ENCODE measurements at regions not wholly inside any gene's neighbourhood (a gene's known extent, or its start where the extent isn't known, plus 50 kb on each side); places are given as distances from the start of the nearest gene placed in this dataset.

DNA sequence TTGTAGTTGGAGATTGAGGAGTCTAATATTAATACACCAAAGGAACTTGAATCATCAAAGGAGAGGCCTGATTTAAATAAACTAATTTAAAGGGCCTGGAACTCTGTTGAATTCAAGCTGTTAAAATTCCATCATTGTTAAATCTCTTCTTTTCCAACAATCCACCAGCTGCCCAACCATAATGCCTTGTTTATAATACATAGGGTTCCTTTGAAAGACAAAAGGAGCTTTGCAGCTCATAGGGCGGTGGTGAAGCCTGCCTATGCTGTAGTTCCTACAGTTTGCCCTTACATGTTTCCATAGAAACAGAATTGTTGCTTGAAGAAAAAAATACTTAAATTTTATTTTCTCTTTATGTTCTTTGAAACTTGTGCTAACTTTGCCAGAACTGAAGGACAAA lies 102.8 kb downstream of the GLUD2 start:
- Histone ChIP-seq H3K9me2 (replicated peaks; ENCODE audit: insufficient read depth) (no peaks in the 10 kb centered on the region), H3K27me3 (no peaks in the 10 kb centered on the region), H3K79me2 (no peaks in the 10 kb centered on the region), H4K20me1 (ENCODE audit: insufficient read depth, poor library complexity, severe bottlenecking) (no peaks in the 10 kb centered on the region), H3K4me3 (no peak overlapping the region), H3K27ac (no peak overlapping the region), H3K9me3 (ENCODE audit: low read depth) (no peaks in the 10 kb centered on the region), H3K4me2 (no peak overlapping the region), H3K4me1 (ENCODE audit: insufficient read depth) (no peaks in the 10 kb centered on the region), H3K36me3 (replicated peaks; ENCODE audit: insufficient read depth, low read depth) (no peaks in the 10 kb centered on the region), H2AFZ (no peak overlapping the region)
- TF ChIP-seq, protein P1, sequence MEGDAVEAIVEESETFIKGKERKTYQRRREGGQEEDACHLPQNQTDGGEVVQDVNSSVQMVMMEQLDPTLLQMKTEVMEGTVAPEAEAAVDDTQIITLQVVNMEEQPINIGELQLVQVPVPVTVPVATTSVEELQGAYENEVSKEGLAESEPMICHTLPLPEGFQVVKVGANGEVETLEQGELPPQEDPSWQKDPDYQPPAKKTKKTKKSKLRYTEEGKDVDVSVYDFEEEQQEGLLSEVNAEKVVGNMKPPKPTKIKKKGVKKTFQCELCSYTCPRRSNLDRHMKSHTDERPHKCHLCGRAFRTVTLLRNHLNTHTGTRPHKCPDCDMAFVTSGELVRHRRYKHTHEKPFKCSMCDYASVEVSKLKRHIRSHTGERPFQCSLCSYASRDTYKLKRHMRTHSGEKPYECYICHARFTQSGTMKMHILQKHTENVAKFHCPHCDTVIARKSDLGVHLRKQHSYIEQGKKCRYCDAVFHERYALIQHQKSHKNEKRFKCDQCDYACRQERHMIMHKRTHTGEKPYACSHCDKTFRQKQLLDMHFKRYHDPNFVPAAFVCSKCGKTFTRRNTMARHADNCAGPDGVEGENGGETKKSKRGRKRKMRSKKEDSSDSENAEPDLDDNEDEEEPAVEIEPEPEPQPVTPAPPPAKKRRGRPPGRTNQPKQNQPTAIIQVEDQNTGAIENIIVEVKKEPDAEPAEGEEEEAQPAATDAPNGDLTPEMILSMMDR (IDR thresholded peaks at IDR 0.05; ENCODE audit: poor library complexity) = no peak
- no peak for TF ChIP-seq EZH2 (IDR thresholded peaks at IDR 0.05; ENCODE audit: borderline replicate concordance)
- no peak for TF ChIP-seq EZH2phosphoT487 (IDR thresholded peaks at IDR 0.05; ENCODE audit: low read depth, severe bottlenecking, unreplicated experiment)
- no peak for DNase-seq (ENCODE audit: low spot score)
- 17% methylated on average over 1 of the region's 1 CpG for WGBS (ENCODE audit: low lambda C conversion rate, missing lambda C conversion rate)

DNA sequence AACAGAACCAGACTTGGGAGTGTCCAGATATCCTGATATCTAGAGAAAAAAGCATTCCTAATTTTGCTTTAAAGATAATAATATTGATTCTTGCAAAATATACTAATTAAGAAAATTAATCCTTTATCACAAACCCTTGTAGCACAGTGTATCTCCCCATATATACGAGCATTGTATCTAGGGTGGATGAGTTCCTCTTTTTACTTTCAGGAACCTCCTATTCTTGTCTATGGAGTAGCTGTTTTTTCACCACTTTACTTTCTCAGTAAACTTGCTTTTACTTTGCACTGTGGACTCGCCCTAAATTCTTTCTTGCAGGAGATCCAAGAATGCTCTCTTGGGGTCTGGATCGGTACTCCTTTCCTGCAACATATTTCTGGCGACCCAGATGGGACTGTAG lies 103.9 kb downstream of the GLUD2 start:
- Histone ChIP-seq H3K79me2 (no peaks in the 10 kb centered on the region), H3K4me3 (no peak overlapping the region), H3K27me3 (no peaks in the 10 kb centered on the region), H3K4me1 (ENCODE audit: insufficient read depth) (no peaks in the 10 kb centered on the region), H2AFZ (no peak overlapping the region), H3K27ac (no peak overlapping the region), H3K36me3 (replicated peaks; ENCODE audit: insufficient read depth, low read depth) (no peaks in the 10 kb centered on the region), H3K9me3 (ENCODE audit: low read depth) (no peaks in the 10 kb centered on the region), H3K9me2 (replicated peaks; ENCODE audit: insufficient read depth) (no peaks in the 10 kb centered on the region), H3K4me2 (no peak overlapping the region), H4K20me1 (ENCODE audit: insufficient read depth, poor library complexity, severe bottlenecking) (no peaks in the 10 kb centered on the region)
- no peak for DNase-seq (ENCODE audit: low spot score)
- 74% methylated on average over 4 of the region's 4 CpGs for WGBS (ENCODE audit: low lambda C conversion rate, missing lambda C conversion rate)
- TF ChIP-seq, protein P1 (IDR thresholded peaks at IDR 0.05; ENCODE audit: poor library complexity) = no peak
- TF ChIP-seq EZH2 (IDR thresholded peaks at IDR 0.05; ENCODE audit: borderline replicate concordance) (no peak), EZH2phosphoT487 (IDR thresholded peaks at IDR 0.05; ENCODE audit: low read depth, severe bottlenecking, unreplicated experiment) (no peak)

DNA sequence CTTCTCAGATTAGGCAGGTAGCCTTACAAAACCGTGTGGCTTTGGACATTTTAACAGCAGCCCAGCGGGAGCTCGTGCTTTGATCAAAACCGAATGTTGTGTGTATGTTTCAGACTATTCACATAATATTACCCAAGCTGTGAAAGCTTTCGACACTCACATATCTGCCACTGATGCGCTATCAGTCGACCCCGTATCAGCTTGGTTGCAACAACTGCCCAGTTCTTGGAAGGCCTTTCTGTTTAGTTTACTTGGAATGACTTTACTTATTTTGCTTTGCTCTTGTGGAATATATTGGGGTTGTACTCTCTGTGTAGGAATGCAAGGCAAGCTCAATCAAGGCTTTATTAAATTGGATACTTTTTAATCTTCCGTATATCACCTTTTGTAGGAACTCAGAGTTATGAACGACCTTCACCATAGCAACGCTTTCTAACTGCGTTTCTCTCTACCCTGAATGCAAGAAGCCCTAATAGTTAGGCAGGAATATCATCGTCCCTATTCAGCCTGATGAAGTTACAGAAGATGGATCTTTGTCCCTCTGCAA lies 107.5 kb downstream of the GLUD2 start:
- Histone ChIP-seq H3K4me2 (no peak overlapping the region), H3K36me3 (replicated peaks; ENCODE audit: insufficient read depth, low read depth) (no peaks in the 10 kb centered on the region), H3K27ac (no peak overlapping the region), H3K79me2 (no peaks in the 10 kb centered on the region), H4K20me1 (ENCODE audit: insufficient read depth, poor library complexity, severe bottlenecking) (no peaks in the 10 kb centered on the region), H2AFZ (no peak overlapping the region), H3K9me2 (replicated peaks; ENCODE audit: insufficient read depth) (no peaks in the 10 kb centered on the region), H3K27me3 (no peaks in the 10 kb centered on the region), H3K9me3 (ENCODE audit: low read depth) (no peaks in the 10 kb centered on the region), H3K4me3 (no peak overlapping the region), H3K4me1 (ENCODE audit: insufficient read depth) (no peaks in the 10 kb centered on the region)
- no peak for DNase-seq (ENCODE audit: low spot score)
- 79% methylated on average over 13 of the region's 13 CpGs for whole genome bisulfite sequencing (ENCODE audit: low lambda C conversion rate, missing lambda C conversion rate)
- TF ChIP-seq EZH2 (IDR thresholded peaks at IDR 0.05; ENCODE audit: borderline replicate concordance) (no peak), EZH2phosphoT487 (IDR thresholded peaks at IDR 0.05; ENCODE audit: low read depth, severe bottlenecking, unreplicated experiment) (no peak)
- TF ChIP-seq, protein P1 (IDR thresholded peaks at IDR 0.05; ENCODE audit: poor library complexity) = no peak

DNA sequence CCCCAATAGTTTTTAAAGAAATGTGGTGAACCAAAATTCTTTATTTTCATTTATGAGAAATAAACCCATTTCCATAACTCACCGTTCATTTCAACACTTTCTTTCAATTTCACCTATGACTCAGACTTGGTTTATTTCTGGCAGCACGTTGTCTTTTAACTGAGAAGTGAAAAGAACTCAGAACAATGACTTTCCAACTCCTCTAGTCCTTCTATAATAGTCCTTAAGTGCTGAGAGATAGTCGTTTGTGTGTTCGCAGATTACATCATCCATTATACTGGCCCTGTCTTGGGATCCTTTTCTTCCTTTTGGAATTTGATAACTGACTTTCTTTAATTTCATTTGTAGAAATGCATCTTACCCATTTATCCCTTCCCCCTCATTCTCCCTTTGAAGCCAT lies 113.6 kb downstream of the GLUD2 start:
- no peaks in the 10 kb centered on the region for H3K36me3 ChIP-seq (replicated peaks; ENCODE audit: insufficient read depth, low read depth)
- H3K4me2 ChIP-seq = no peak overlapping the region
- no peaks in the 10 kb centered on the region for H3K9me2 ChIP-seq (replicated peaks; ENCODE audit: insufficient read depth)
- H3K27ac ChIP-seq = no peak overlapping the region
- no peaks in the 10 kb centered on the region for H3K27me3 ChIP-seq
- TF ChIP-seq, protein P1 (IDR thresholded peaks at IDR 0.05; ENCODE audit: poor library complexity) = no peak
- TF ChIP-seq EZH2 (IDR thresholded peaks at IDR 0.05; ENCODE audit: borderline replicate concordance) = no peak
- TF ChIP-seq EZH2phosphoT487 (IDR thresholded peaks at IDR 0.05; ENCODE audit: low read depth, severe bottlenecking, unreplicated experiment) = no peak
- WGBS (ENCODE audit: low lambda C conversion rate, missing lambda C conversion rate) = 47% methylated on average over 4 of the region's 4 CpGs
- H3K4me1 ChIP-seq (ENCODE audit: insufficient read depth) = no peaks in the 10 kb centered on the region
- no peak overlapping the region for H2AFZ ChIP-seq
- H3K9me3 ChIP-seq (ENCODE audit: low read depth) = no peaks in the 10 kb centered on the region
- no peaks in the 10 kb centered on the region for H4K20me1 ChIP-seq (ENCODE audit: insufficient read depth, poor library complexity, severe bottlenecking)
- H3K4me3 ChIP-seq = no peak overlapping the region
- H3K79me2 ChIP-seq = no peaks in the 10 kb centered on the region
- no peak for DNase-seq (ENCODE audit: low spot score)

Measured in hepatocyte (in vitro differentiated cells).